ENCODE measurements at regions not wholly inside any gene's neighbourhood (a gene's known extent, or its start where the extent isn't known, plus 50 kb on each side); places are given as distances from the start of the nearest gene placed in this dataset.

- TF ChIP-seq, protein P1, sequence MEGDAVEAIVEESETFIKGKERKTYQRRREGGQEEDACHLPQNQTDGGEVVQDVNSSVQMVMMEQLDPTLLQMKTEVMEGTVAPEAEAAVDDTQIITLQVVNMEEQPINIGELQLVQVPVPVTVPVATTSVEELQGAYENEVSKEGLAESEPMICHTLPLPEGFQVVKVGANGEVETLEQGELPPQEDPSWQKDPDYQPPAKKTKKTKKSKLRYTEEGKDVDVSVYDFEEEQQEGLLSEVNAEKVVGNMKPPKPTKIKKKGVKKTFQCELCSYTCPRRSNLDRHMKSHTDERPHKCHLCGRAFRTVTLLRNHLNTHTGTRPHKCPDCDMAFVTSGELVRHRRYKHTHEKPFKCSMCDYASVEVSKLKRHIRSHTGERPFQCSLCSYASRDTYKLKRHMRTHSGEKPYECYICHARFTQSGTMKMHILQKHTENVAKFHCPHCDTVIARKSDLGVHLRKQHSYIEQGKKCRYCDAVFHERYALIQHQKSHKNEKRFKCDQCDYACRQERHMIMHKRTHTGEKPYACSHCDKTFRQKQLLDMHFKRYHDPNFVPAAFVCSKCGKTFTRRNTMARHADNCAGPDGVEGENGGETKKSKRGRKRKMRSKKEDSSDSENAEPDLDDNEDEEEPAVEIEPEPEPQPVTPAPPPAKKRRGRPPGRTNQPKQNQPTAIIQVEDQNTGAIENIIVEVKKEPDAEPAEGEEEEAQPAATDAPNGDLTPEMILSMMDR (IDR thresholded peaks at IDR 0.05; ENCODE audit: borderline replicate concordance, insufficient read depth, low read depth, low read length) = no peak
- no peak overlapping the region for H3K4me3 ChIP-seq (ENCODE audit: low read depth, low read length)
Measured at GRCh38 chr4:12956026-12956425, 528.1 kb downstream of the RAB28 start.

- no peak overlapping the region for H3K4me3 ChIP-seq (ENCODE audit: low read depth, low read length)
- TF ChIP-seq, protein P1 (IDR thresholded peaks at IDR 0.05; ENCODE audit: borderline replicate concordance, insufficient read depth, low read depth, low read length) = no peak
Measured at GRCh38 chr4:12949719-12950490, 534.2 kb downstream of the RAB28 start.

GRCh38 chr4:12943069-12943468, 541.1 kb downstream of the RAB28 start:
- TF ChIP-seq, protein P1 (IDR thresholded peaks at IDR 0.05; ENCODE audit: borderline replicate concordance, insufficient read depth, low read depth, low read length) = no peak
- H3K4me3 ChIP-seq (ENCODE audit: low read depth, low read length) = no peak overlapping the region

- TF ChIP-seq, protein P1 (IDR thresholded peaks at IDR 0.05; ENCODE audit: borderline replicate concordance, insufficient read depth, low read depth, low read length) = no peak
- H3K4me3 ChIP-seq (ENCODE audit: low read depth, low read length) = no peak overlapping the region
Measured at GRCh38 chr4:12933760-12934221, 550.3 kb downstream of the RAB28 start.

- TF ChIP-seq, protein P1 (IDR thresholded peaks at IDR 0.05; ENCODE audit: borderline replicate concordance, insufficient read depth, low read depth, low read length) = no peak
Measured at GRCh38 chr4:12932203-12932788, 551.8 kb downstream of the RAB28 start.

GRCh38 chr4:12929784-12930183, 554.4 kb downstream of the RAB28 start:
- H3K4me3 ChIP-seq (ENCODE audit: low read depth, low read length) = no peak overlapping the region
- TF ChIP-seq, protein P1 (IDR thresholded peaks at IDR 0.05; ENCODE audit: borderline replicate concordance, insufficient read depth, low read depth, low read length) = no peak

More at GRCh38 chr4:12932203-12932788, 551.8 kb downstream of the RAB28 start:
- no peak overlapping the region for H3K4me3 ChIP-seq (ENCODE audit: low read depth, low read length)

GRCh38 chr4:12928751-12929150, 555.4 kb downstream of the RAB28 start:
- H3K4me3 ChIP-seq (ENCODE audit: low read depth, low read length) = no peak overlapping the region
- TF ChIP-seq, protein P1 (IDR thresholded peaks at IDR 0.05; ENCODE audit: borderline replicate concordance, insufficient read depth, low read depth, low read length) = no peak

All from GM12875 (cell line).